Panc1 (cell line): ENCODE measurements at regions not wholly inside any gene's neighbourhood (a gene's known extent, or its start where the extent isn't known, plus 50 kb on each side); places are given as distances from the start of the nearest gene placed in this dataset.

Experiments used
- CTCF ChIP-seq: fragments of 450-650 bp; IDR thresholded peaks from 2 replicates; pipeline ENCODE4 v1.5.1; 2017; ENCODE audit warnings: mild to moderate bottlenecking
- POLR2AphosphoS5 ChIP-seq: IDR thresholded peaks from 2 replicates; pipeline ENCODE4 v1.6.1; 2012; ENCODE audit warnings: mild to moderate bottlenecking, low read depth, low read length, moderate library complexity
- REST ChIP-seq, 2 experiments: IDR thresholded peaks; 2 replicates each; pipeline ENCODE4 v1.6.1; 2011 to 2012; ENCODE audit warnings: low read depth in 2 of 2, control low read depth in 1 of 2, low read length in 1 of 2, mild to moderate bottlenecking in 1 of 2, moderate library complexity in 1 of 2; ENCODE audit not compliant: insufficient read depth in 1 of 2
- SIN3A ChIP-seq: IDR thresholded peaks from 2 replicates; pipeline ENCODE4 v1.6.1; 2012; ENCODE audit warnings: low read depth, mild to moderate bottlenecking, low read length, moderate library complexity, borderline replicate concordance; ENCODE audit not compliant: insufficient read depth
- TCF7L2 ChIP-seq: IDR thresholded peaks from 2 replicates; pipeline ENCODE4 v1.6.1; 2011; ENCODE audit warnings: mild to moderate bottlenecking, low read depth, low read length, inconsistent platforms

- TF ChIP-seq CTCF (no peak), REST (IDR thresholded peaks at IDR 0.05; ENCODE audit: insufficient read depth in 1 of 2, low read depth in 2 of 2, low read length in 1 of 2) (no peak), POLR2AphosphoS5 (no peak), SIN3A (no peak), TCF7L2 (no peak)
Observed at GRCh38 chr10:25094590-25094989, 78.2 kb downstream of the THNSL1 start.
